BJ (cell line): ENCODE measurements at regions not wholly inside any gene's neighbourhood (a gene's known extent, or its start where the extent isn't known, plus 50 kb on each side); places are given as distances from the start of the nearest gene placed in this dataset.

Experiments
- CTCF ChIA-PET: fragments of 350-600 bp; formaldehyde crosslinking; extraction: SDS; loops from one replicate; lab custom pipeline; 2021; ENCODE audit warnings: antibody characterized with exemption, inconsistent platforms; lab: Yijun Ruan, JAX
- POLR2A ChIA-PET: fragments of 300-600 bp; sonication (Branson Sonifier 250); formaldehyde crosslinking; extraction: SDS; loops from one replicate; lab custom pipeline; 2021; ENCODE audit warnings: antibody characterized with exemption; lab: Charles Lee
- DNase-seq: peaks from one replicate; pipeline ENCODE4 v3.0.0-alpha.2; 2011; ENCODE audit warnings: low read depth
- H3K27me3 ChIP-seq: 2 replicates; pipeline ENCODE4 v1.6.0; 2011; ENCODE audit warnings: low read length; ENCODE audit not compliant: control insufficient read depth, insufficient read depth
- H3K36me3 ChIP-seq: 2 replicates; pipeline ENCODE4 v1.5.1; 2011; ENCODE audit warnings: low read length; ENCODE audit not compliant: control insufficient read depth, insufficient read depth
- H3K4me3 ChIP-seq: 2 replicates; pipeline ENCODE4 v1.5.1; 2011; ENCODE audit warnings: low read depth, mild to moderate bottlenecking, control low read depth, low read length
- TF ChIP-seq, protein P1 (sequence below): IDR thresholded peaks from 2 replicates; pipeline ENCODE4 v1.5.1; 2011; ENCODE audit warnings: low read depth, mild to moderate bottlenecking, control low read depth, inconsistent platforms, low read length, moderate library complexity; ENCODE audit not compliant: insufficient read depth

DNA sequence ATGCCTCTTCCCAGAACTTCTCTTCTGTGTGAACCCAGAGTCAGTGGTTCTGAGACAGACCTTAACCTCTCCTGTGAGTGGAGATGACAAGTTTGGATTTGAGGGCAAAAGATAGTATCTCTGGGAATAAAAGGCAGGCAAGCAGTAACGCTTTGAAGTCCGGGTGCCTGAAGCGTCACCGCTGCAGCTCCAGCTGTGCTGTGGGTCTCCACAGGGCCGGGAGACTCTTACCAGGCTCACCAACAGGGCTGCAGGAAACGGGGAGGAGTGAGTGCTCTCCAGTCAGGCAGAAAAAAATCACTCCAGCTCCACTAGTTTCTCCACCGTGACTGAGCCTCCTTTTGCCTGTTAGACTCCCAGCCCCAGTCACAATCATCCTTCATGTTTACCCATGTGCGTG, 79.7 kb upstream of the MAP4K4 start:
- POLR2A ChIA-PET, result no interaction called here
- TF ChIP-seq, protein P1, sequence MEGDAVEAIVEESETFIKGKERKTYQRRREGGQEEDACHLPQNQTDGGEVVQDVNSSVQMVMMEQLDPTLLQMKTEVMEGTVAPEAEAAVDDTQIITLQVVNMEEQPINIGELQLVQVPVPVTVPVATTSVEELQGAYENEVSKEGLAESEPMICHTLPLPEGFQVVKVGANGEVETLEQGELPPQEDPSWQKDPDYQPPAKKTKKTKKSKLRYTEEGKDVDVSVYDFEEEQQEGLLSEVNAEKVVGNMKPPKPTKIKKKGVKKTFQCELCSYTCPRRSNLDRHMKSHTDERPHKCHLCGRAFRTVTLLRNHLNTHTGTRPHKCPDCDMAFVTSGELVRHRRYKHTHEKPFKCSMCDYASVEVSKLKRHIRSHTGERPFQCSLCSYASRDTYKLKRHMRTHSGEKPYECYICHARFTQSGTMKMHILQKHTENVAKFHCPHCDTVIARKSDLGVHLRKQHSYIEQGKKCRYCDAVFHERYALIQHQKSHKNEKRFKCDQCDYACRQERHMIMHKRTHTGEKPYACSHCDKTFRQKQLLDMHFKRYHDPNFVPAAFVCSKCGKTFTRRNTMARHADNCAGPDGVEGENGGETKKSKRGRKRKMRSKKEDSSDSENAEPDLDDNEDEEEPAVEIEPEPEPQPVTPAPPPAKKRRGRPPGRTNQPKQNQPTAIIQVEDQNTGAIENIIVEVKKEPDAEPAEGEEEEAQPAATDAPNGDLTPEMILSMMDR, result no peak
- CTCF ChIA-PET, result no interaction called here
- Histone ChIP-seq H3K4me3 (no peak overlapping the region), H3K27me3 (peaks cover 1% of the 10 kb centered on the region; the same call in 1 of the 2 replicates), H3K36me3 (no peaks in the 10 kb centered on the region)
- no peak for DNase-seq

DNA sequence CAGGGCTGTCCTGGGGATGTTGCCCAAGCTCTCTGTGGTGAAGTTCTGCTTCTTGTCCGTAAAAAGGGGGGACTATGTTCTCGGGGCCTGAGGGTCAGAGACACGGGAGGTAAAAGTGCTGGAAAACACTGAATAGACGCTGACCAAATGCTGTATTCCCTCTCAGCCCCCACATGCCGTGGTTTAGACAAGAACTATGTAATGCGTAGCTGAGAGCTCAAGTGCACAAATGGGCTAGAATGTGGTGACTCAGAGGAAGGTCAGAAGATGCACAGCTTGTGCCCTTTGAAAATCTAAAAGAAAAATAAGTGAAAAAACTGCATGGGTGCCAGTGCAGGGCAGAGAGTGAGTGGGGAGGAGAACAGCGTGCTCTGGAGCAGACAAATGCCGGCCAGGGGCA, 80.3 kb upstream of the MAP4K4 start:
- TF ChIP-seq, protein P1, result no peak
- peak; percentile 10 for DNase-seq
- ChIA-PET CTCF (interaction anchor here (1.4 kb wide), 2 partner anchors 10 to 17 kb away, joined by 3 read pairs; no protein-coding TSS in a partner anchor), POLR2A (no interaction called here)
- Histone ChIP-seq H3K27me3 (peaks cover 1% of the 10 kb centered on the region; the same call in 1 of the 2 replicates), H3K36me3 (no peaks in the 10 kb centered on the region), H3K4me3 (no peak overlapping the region)

DNA sequence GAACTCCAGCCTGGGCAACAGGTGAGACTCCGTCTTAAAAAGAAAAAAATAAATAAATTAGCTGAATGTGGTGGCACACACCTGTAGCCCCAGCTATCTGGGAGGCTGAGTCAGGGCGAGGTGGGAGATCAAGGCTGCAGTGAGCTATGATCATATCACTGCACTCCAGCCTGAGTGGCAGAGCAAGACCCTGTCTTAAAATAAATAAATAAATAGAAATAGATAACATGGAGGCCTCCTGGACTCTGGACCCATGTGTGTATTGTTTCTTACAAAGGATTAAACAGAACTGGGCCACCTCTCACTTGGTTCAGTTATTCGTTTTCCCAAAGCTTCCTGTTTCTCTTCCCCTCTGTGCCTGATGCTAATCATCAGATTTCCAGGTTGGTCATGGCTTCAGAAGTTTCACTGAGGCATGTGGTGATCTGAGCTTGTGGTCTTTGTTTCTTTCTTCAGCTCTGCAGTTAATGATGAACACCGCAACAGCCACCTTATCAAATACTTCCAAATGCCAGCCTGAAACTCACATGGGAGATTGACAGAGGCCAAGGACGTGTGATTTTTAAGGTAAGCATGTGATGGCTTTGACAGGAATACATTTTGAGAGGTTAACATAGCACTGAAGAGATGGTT, 83.3 kb upstream of the MAP4K4 start:
- H3K27me3 ChIP-seq, result peaks cover 3% of the 10 kb centered on the region; the same call in 1 of the 2 replicates
- CTCF ChIA-PET, result interaction anchor here (0.8 to 1.7 kb wide), 3 partner anchors 10 to 73 kb away, joined by 3 to 4 read pairs (median 4); no protein-coding TSS in a partner anchor
- H3K4me3 ChIP-seq, result no peak overlapping the region
- TF ChIP-seq, protein P1, result no peak
- no peaks in the 10 kb centered on the region for H3K36me3 ChIP-seq
- no peak for DNase-seq
- POLR2A ChIA-PET, result interaction anchor here (0.7 kb wide), 1 partner anchor 17 kb away, joined by 3 read pairs; no protein-coding TSS in a partner anchor

DNA sequence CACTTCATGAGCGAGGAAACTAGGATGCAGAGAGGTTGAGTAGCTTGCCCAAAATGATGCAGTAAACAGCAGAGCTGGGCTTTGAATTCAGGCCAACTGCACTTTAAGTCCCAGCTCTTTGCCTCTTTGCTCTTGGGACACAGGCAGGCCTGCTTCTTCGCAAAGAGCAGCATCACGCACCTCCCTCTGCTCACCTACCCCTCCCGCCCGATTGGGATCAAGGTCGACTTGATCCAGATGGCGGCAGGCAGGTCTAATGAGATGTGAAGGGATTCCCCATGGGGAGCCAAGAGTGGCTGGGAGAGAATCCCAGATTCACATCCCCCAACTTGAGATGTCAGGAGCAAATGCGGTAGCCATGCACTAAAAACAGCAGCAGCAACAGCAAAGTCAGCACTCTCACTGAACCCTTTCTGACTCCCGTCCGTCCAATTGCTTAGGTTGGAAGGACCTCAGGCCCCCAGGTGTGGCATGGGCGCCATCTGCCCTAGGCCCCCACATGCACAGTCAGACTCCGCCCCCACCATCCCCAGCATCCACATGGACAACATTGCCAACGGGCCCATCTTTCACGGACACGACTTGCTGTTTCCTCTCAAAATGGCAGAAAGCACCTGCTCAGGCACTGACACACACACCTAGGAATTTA, 84.3 kb upstream of the MAP4K4 start:
- H3K27me3 ChIP-seq, result peaks cover 1% of the 10 kb centered on the region; the same call in 1 of the 2 replicates
- H3K36me3 ChIP-seq, result no peaks in the 10 kb centered on the region
- TF ChIP-seq, protein P1, result no peak
- CTCF ChIA-PET, result interaction anchor here (1.7 kb wide), 1 partner anchor 9 kb away, joined by 4 read pairs; no protein-coding TSS in a partner anchor
- POLR2A ChIA-PET, result no interaction called here
- no peak for DNase-seq
- no peak overlapping the region for H3K4me3 ChIP-seq

DNA sequence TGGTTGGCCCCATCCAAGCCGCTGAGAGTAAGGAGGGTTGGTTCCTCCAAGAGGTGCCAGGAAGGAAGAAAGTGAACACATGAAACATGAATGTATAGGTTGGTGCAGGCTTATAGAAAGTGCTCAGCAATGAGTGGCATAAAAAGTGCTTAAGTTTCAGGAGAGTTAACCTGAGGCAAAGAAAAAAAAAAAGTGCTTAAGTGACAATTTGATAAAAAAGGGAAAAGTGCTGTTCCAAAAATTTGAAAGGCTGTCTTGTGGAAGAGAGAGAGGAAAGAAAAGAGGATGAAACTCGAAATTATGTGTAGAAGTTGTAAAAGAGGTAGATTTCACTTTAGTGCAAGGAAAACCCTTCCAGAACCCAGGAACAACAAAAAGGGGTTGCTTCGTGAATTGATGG, 85.5 kb upstream of the MAP4K4 start:
- POLR2A ChIA-PET, result no interaction called here
- TF ChIP-seq, protein P1, result no peak
- DNase-seq, result no peak
- Histone ChIP-seq H3K36me3 (no peaks in the 10 kb centered on the region), H3K27me3 (peaks cover 1% of the 10 kb centered on the region; the same call in 1 of the 2 replicates), H3K4me3 (no peak overlapping the region)
- CTCF ChIA-PET, result no interaction called here
